ENCODE measurements at regions not wholly inside any gene's neighbourhood (a gene's known extent, or its start where the extent isn't known, plus 50 kb on each side); places are given as distances from the start of the nearest gene placed in this dataset.

GRCh38 chr2:122357998-122358397, 602.5 kb downstream of the TSN start:
- DNase-seq: no peak

- DNase-seq: no peak
Observed at GRCh38 chr2:122358729-122359128, 603.3 kb downstream of the TSN start.

- DNase-seq: no peak
Observed at GRCh38 chr2:122363885-122364284, 608.4 kb downstream of the TSN start.

GRCh38 chr2:122366427-122366826, 611.0 kb downstream of the TSN start:
- DNase-seq: no peak

DNA sequence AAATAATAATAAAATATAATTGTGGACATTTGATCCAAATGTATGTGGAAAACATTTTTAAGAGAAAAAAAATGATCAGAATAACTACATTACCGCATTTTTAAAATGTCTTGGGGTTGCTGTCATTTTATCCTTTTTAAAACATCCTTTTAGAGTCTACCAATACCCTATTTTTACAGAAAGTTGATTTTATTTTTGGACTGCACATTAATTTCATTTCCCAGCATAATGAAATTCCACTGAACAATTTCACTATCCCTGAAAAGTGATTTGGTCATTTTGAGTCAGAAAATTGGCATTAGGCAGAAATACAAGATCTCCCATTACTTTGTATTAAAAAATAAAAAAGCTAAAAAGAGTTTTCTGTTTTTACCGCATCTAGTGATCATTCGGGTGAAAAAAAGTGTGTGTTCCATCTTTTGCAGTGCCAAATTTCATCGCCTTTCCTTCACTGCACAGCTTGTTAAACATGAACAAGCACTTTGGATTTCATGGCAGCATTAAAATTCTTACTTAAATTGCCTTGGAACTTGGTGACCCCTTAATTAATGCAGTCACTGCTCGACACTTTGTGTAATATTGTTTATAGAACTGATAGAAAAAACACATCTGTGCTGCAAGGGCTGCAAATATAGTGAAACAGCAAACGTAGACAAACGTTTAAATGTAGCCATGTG, 611.7 kb downstream of the TSN start:
- no peak for DNase-seq

DNA sequence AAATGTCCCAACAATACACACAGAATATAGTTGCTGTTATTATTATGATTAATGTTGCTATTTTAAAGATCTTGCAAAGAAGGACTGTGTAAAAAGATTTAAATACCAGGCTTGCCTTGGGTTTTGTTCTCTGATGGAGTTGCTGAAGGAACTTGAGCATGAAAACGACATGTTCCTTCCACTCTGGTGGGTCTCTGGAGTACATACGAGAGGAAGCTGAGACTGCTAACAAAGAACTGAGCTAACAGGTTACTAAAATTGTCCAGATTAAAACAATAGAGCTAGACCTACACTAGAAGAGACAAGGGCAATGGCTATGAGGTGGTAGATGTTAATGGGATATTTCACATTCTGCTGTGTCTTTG, 612.2 kb downstream of the TSN start:
- DNase-seq: no peak

DNA sequence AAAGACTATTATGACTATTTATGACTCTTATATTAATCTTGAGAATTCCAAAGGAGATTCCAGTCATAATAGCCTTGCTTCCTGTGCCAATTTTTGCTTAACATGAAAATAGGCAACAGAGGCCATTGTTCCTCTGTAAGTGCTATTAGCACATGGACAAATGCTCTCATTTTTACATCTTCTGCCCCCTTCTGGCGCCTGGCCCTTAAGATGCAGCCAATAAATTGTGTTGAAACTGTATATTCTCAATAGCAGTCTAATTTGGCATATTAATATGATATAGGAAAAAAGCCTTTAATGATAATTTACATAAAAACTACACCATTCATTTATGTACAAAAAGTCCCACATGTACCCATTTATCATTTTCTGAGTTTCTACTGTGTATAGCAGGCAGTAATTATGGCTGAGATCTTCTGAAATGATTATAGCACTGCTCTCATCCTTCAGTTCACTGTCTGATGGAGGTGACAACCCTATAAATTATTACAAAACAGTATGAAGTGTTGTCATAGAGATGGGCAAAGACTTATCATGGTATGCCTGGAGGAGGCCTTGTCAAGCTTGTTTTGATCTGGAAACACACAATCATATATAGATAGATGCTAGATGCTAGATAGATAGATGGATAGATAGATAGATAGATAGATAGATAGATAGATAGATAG, 613.3 kb downstream of the TSN start:
- no peak for DNase-seq

DNA sequence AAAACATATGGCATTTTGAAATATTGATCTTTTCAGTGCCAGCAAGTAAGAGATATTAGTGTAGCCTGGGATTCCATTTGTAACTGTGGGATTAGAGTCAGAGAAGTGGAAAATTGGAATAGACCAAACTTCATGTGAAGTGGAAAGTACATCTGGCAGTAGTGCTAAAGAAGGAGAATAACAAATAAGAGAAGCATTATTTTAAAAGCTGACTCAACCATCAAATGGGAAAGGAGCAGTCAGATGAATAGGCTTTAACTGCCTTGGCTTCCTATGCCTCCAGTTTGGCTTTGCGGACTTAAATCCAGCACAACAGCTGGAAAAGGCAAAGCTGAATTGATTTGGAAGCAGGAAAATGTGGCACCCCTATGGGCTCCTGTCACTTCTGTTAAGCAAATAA, 623.1 kb downstream of the TSN start:
- no peak for DNase-seq

- no peak for DNase-seq
Observed at GRCh38 chr2:122384768-122385333, 629.4 kb downstream of the TSN start.

- no peak for DNase-seq
Observed at GRCh38 chr2:122388208-122388607, 632.8 kb downstream of the TSN start.

DNA sequence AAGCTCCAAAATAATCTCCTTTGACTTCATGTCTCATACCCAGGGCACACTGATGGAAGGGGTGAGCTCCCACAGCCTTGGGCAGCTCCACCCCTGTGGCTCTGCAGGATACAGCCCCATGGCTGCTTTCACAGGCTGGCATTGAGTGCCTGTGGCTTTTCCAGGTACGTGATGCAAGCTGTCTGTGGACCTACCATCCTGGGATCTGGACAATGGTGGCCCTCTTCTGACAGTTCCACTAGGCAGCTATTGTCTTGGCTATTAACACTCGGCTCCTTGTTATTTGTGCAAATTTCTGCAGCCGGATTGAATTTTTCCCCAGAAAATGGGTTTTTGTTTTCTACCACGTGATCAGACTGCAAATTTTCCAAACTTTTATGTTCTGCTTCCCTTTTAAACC, 634.2 kb downstream of the TSN start:
- no peak for DNase-seq

GRCh38 chr2:122390406-122390805, 635.0 kb downstream of the TSN start:
- no peak for DNase-seq

- DNase-seq: no peak
Observed at GRCh38 chr2:122391726-122392125, 636.3 kb downstream of the TSN start.

DNA sequence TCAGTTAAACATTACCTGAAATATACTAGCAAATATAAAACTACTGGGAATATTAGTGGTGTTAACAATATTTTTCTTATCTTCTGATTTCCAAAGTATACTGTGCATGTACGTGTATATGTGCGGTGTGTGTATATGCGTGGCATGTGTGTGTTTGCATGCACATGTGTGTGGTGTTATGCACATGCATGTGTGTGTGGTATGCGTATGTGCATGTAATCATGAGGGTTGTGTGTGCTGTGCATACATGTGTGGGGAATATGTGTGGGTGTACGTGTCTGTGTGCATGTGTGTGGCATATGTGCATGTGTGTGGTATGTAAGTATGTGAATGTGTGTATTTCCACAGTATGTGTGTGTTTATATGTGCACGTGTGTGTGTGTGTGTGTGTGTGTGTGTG, 640.2 kb downstream of the TSN start:
- DNase-seq: no peak

- no peak for DNase-seq
Observed at GRCh38 chr2:122411231-122411630, 655.8 kb downstream of the TSN start.

DNA sequence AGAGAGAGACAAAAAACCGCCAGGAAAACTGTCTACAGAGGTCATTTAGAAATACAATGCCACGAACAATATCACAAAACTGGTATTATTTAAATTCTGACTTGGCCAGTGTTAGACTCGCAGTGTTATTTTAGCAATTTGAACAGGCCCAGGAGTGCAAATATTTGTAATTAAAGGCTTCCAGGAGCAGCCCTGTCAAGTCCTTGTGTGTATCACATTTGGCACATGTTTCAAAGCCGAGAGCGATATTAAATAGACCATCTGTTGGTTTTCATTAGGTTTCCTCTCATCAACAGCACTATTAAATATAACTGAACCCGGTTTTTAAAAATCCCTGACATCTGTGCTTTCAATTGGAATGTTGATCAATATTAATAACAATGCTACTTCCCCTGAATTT, 656.9 kb downstream of the TSN start:
- DNase-seq: no peak

GRCh38 chr2:122414902-122415301, 659.5 kb downstream of the TSN start:
- DNase-seq: no peak

GRCh38 chr2:122417114-122417513, 661.7 kb downstream of the TSN start:
- DNase-seq: no peak

GRCh38 chr2:122421775-122422174, 666.3 kb downstream of the TSN start:
- no peak for DNase-seq

GRCh38 chr2:122422384-122422991, 667.0 kb downstream of the TSN start:
- no peak for DNase-seq

GRCh38 chr2:122423934-122424333, 668.5 kb downstream of the TSN start:
- DNase-seq: no peak

- no peak for DNase-seq
Observed at GRCh38 chr2:122433123-122433754, 677.8 kb downstream of the TSN start.

GRCh38 chr2:122445003-122445402, 689.6 kb downstream of the TSN start:
- no peak for DNase-seq

- DNase-seq: no peak
Observed at GRCh38 chr2:122446761-122447160, 691.3 kb downstream of the TSN start.

Data from activated gamma-delta T cell treated with Interleukin-2 at 50 U/mL for 16 hours (primary cell).